GM12874 (cell line): ENCODE measurements at regions not wholly inside any gene's neighbourhood (a gene's known extent, or its start where the extent isn't known, plus 50 kb on each side); places are given as distances from the start of the nearest gene placed in this dataset.

ENCODE experiments used
- TF ChIP-seq, protein P1 (sequence below): IDR thresholded peaks from 2 replicates; pipeline ENCODE4 v1.5.1; 2011; ENCODE audit warnings: low read depth, mild to moderate bottlenecking, control low read depth, low read length, moderate library complexity; ENCODE audit not compliant: insufficient read depth

DNA sequence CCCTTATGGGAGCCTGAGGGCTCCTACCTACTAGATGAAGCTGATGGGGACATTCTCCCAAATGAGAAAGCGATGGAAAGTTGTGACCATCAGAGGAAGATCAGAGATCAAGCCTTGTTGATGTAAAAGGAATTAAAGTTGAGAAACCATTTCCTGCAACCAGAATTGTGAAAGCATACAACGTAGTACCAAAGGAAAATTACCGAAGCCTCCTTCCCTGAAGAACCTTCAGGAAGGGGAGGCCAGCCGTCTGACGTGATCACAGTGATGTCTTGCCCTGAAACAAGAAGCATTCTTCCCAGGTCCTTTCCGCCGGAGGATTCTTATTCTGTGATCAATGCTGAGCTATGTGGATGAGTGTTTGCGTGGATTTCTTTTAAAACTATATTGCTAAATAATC is 211.6 kb upstream of the TNP1 start:
- TF ChIP-seq, protein P1, sequence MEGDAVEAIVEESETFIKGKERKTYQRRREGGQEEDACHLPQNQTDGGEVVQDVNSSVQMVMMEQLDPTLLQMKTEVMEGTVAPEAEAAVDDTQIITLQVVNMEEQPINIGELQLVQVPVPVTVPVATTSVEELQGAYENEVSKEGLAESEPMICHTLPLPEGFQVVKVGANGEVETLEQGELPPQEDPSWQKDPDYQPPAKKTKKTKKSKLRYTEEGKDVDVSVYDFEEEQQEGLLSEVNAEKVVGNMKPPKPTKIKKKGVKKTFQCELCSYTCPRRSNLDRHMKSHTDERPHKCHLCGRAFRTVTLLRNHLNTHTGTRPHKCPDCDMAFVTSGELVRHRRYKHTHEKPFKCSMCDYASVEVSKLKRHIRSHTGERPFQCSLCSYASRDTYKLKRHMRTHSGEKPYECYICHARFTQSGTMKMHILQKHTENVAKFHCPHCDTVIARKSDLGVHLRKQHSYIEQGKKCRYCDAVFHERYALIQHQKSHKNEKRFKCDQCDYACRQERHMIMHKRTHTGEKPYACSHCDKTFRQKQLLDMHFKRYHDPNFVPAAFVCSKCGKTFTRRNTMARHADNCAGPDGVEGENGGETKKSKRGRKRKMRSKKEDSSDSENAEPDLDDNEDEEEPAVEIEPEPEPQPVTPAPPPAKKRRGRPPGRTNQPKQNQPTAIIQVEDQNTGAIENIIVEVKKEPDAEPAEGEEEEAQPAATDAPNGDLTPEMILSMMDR, result no peak

GRCh38 chr2:217070611-217071010 is 210.7 kb upstream of the TNP1 start:
- TF ChIP-seq, protein P1, result no peak

GRCh38 chr2:217070043-217070430 is 210.2 kb upstream of the TNP1 start:
- TF ChIP-seq, protein P1, result no peak

DNA sequence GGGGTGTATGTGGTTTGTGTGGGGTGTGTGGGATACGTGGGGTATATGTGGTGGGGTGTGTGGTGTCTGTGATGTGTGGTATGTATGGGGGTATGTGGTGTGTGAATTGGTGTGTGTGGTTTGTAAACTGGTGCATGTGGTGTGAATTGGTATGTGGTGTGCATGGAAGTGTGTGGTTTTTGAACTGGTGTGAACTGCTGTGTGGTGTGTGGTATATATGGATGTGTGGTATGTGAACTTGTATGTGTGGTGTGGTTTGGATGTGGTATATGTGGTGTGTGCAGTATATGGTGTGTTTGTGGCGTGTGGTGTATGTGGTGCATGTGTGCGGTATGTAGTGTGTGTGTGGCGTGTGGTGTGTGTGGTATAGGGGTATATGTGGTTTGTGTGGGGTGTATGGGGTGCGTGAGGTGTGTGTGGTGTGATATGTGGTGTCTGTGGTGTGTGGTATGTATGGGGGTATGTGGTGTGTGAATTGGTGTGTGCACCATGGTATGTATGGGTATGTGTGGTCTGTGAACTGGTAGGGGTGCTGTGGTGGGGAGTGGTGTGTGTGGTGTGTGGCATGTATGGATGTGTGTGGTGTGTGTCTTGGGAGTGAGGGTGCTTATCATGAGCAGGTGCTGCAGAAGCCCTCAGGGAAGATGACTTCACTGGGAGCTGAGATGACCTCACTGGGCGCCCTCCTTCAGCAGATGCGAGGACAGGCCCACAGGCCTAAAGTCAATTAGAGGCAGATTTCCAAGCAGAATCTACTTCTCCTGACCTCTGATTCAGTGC is 209.6 kb upstream of the TNP1 start:
- TF ChIP-seq, protein P1, result no peak

GRCh38 chr2:217068677-217069250 is 208.9 kb upstream of the TNP1 start:
- TF ChIP-seq, protein P1, result no peak

DNA sequence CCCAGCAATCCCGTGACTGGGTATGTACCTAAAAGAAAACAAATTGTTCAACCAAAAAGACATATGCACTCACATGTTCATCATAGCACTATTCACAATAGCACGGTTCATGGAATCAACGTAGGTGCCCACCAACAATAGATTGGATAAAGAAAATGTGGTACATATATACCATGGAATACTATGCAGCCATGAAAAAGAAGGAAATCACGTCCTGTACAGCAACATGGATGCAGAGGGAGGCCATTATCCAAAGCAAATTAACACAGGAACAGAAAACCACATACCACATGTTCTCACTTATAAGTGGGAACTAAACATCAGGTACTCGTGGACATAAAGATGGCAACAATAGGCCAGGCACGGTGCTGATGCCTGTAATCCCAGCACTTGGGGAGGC is 207.9 kb upstream of the TNP1 start:
- TF ChIP-seq, protein P1, result no peak

DNA sequence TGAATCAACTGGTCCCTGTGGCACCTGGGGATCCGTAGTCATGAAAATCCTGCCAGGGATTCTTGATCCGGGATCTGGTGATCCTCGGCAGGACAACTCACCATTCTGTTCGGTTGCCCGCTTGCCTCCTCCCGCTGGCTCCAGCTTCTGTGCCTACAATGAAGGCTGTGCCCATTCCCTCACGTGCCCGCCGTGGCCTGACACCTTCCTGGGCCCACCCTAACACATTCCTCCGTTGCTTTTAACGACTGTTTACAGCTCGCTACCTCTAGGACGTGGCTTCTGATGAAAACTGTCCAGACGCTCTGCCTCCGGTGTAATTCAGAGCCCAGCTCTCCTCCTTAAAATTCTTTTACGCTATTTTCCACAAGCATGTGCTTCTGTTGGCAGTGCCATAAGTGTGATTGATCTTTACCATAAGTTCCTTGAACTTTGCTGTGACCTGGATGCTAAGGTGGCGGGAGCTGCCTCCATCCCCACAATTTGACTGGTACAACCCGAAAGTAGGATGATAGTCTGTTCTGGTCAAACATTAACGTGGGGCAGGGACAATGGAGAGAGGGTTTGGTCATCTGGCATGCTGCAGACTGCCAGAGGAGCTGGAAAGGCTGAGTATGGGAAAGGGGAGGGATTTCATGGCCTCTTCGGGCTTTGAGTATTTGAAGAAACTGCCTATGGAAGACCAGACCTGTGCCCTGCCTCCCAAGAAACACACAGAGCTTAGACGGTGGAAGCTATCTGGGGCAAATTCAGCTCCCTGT is 206.8 kb upstream of the TNP1 start:
- TF ChIP-seq, protein P1, result no peak
